ENCODE measurements at regions not wholly inside any gene's neighbourhood (a gene's known extent, or its start where the extent isn't known, plus 50 kb on each side); places are given as distances from the start of the nearest gene placed in this dataset.

GRCh38 chr14:71621980-71622605, 310.1 kb upstream of the RGS6 start:
- H3K27ac ChIP-seq (ENCODE audit: insufficient read depth, low read depth, low read length) = no peak overlapping the region
- no peaks in the 10 kb centered on the region for H3K9me1 ChIP-seq (replicated peaks; ENCODE audit: control insufficient read depth, extremely low read depth, insufficient read depth, low read length)
- H4K20me1 ChIP-seq (replicated peaks; ENCODE audit: control insufficient read depth, extremely low read depth, insufficient read depth, low read length) = no peaks in the 10 kb centered on the region
- CTCF ChIA-PET = interaction anchor here (1.0 kb wide), 1 partner anchor 29 kb away, joined by 3 read pairs; no protein-coding TSS in a partner anchor
- no peaks in the 10 kb centered on the region for H3K79me2 ChIP-seq (ENCODE audit: control insufficient read depth, insufficient read depth, low read length)
- TF ChIP-seq POLR2A (IDR thresholded peaks at IDR 0.05; ENCODE audit: low read depth, low read length) (no peak), MAX (IDR thresholded peaks at IDR 0.05; ENCODE audit: insufficient read depth, insufficient read length) (no peak), EZH2 (IDR thresholded peaks at IDR 0.05; ENCODE audit: borderline replicate concordance, low read depth, low read length, severe bottlenecking) (no peak), CTCF (IDR thresholded peaks at IDR 0.05; ENCODE audit: extremely low read depth in 1 of 2, insufficient read depth in 1 of 2, low read depth in 1 of 2, low read length in 2 of 2) (no peak), POLR2AphosphoS5 (IDR thresholded peaks at IDR 0.05; ENCODE audit: insufficient read depth, low read depth, low read length) (no peak), GATA2 (IDR thresholded peaks at IDR 0.05; ENCODE audit: insufficient read depth, insufficient read length, low read depth, low read length) (no peak), FOS (IDR thresholded peaks at IDR 0.05; ENCODE audit: borderline replicate concordance, insufficient read depth, low read length) (no peak), JUN (IDR thresholded peaks at IDR 0.05; ENCODE audit: borderline replicate concordance, insufficient read depth, insufficient read length, low read depth) (no peak), MYC (IDR thresholded peaks at IDR 0.05; ENCODE audit: low read depth, low read length) (no peak)
- POLR2A ChIA-PET = no interaction called here
- H3K9ac ChIP-seq (replicated peaks; ENCODE audit: extremely low read depth, insufficient read depth, low read length) = no peak overlapping the region
- H3K27me3 ChIP-seq (ENCODE audit: control insufficient read depth in 2 of 2, insufficient read depth in 2 of 2, low read length in 2 of 2) = no peaks in the 10 kb centered on the region
- H3K4me1 ChIP-seq (ENCODE audit: control insufficient read depth, extremely low read depth, insufficient read depth, low read length) = peaks cover 16% of the 10 kb centered on the region
- peaks cover 0 to 2% of the 10 kb centered on the region in 2 experiments for H3K36me3 ChIP-seq (ENCODE audit: control insufficient read depth in 2 of 2, extremely low read depth in 1 of 2, insufficient read depth in 2 of 2, low read length in 2 of 2)
- intact Hi-C loops (cut with micrococcal nuclease) = no loop called here
- no peak overlapping the region for H2AFZ ChIP-seq (ENCODE audit: low read depth, low read length)
- no peak for FAIRE-seq
- dilution Hi-C loops (cut with MboI; ENCODE audit: extremely low pct_ligation_motif_present, low sequenced_read_pairs) = no loop called here
- no peak overlapping the region for H3K4me2 ChIP-seq (ENCODE audit: insufficient read depth, low read length)
- H3K9me3 ChIP-seq (replicated peaks; ENCODE audit: control insufficient read depth, insufficient read depth, low read length) = no peaks in the 10 kb centered on the region
- no TSS peak for BruUV-seq (replicated peaks)
- DNase-seq (ENCODE audit: low read depth, low spot score) = no peak
- H3K4me3 ChIP-seq (replicated peaks in 1 of 3; ENCODE audit: insufficient read depth in 1 of 3, low read depth in 1 of 3, low read length in 3 of 3) = no peak overlapping the region
